Skeletal muscle satellite cell (primary cell): ENCODE measurements at regions not wholly inside any gene's neighbourhood (a gene's known extent, or its start where the extent isn't known, plus 50 kb on each side); places are given as distances from the start of the nearest gene placed in this dataset.
"Not testable (repeated sequence)": the region's sequence is repeated elsewhere in the genome, so short reads cannot be mapped to it uniquely, and the experiment has no call there.

Experiments
- H3K27me3 ChIP-seq: 2 replicates; pipeline ENCODE4 v1.7.0; 2013; ENCODE audit warnings: low read length; ENCODE audit not compliant: control insufficient read depth, insufficient read depth
- H3K36me3 ChIP-seq: 2 replicates; pipeline ENCODE4 v1.7.0; 2013; ENCODE audit warnings: mild to moderate bottlenecking, control low read depth, low read length; ENCODE audit not compliant: insufficient read depth
- H3K4me1 ChIP-seq: 2 replicates; pipeline ENCODE4 v1.7.0; 2013; ENCODE audit warnings: low read length; ENCODE audit not compliant: control insufficient read depth, insufficient read depth
- H3K4me2 ChIP-seq: 2 replicates; pipeline ENCODE4 v1.7.0; 2013; ENCODE audit warnings: mild to moderate bottlenecking, low read length
- H3K4me3 ChIP-seq: 2 replicates; pipeline ENCODE4 v1.7.0; 2013; ENCODE audit warnings: low read length
- H3K9ac ChIP-seq: 2 replicates; pipeline ENCODE4 v1.7.0; 2013; ENCODE audit warnings: mild to moderate bottlenecking, low read depth, low read length, moderate library complexity
- H3K9me3 ChIP-seq: replicated peaks from 2 replicates; pipeline ENCODE4 v1.7.0; 2013; ENCODE audit warnings: mild to moderate bottlenecking, control low read depth, low read length

DNA sequence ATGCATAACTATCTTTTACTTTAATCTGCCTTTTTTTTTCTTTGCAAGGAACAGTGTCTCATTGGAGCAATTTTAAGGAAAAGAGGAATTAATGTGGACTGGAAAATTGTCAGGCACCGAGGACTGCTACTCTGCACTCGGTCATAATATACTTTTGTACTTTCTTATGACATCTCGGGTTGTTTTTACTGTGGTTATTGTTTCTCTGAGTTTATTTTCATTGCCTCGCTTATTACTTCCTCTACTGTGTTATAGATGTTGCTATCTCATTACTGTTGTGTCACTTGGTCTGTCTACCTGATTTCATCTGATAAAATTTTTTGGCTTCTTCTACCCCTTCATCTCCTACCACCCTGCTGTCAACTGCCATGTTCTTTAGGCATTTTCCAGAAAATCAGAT, 213.5 kb upstream of the POU1F1 start:
- Histone ChIP-seq H3K27me3 (peaks cover 6% of the 10 kb centered on the region), H3K4me1 (no peaks in the 10 kb centered on the region), H3K4me2 (no peak overlapping the region), H3K9me3 (no peaks in the 10 kb centered on the region), H3K9ac (no peak overlapping the region), H3K4me3 (no peak overlapping the region), H3K36me3 (no peaks in the 10 kb centered on the region)

GRCh38 chr3:87488765-87489164, 212.4 kb upstream of the POU1F1 start:
- H3K9me3 ChIP-seq, result no peaks in the 10 kb centered on the region
- H3K4me2 ChIP-seq, result no peak overlapping the region
- no peak overlapping the region for H3K9ac ChIP-seq
- peaks cover 8% of the 10 kb centered on the region for H3K27me3 ChIP-seq
- no peaks in the 10 kb centered on the region for H3K36me3 ChIP-seq
- H3K4me3 ChIP-seq, result no peak overlapping the region
- no peaks in the 10 kb centered on the region for H3K4me1 ChIP-seq

GRCh38 chr3:87486635-87487034, 210.3 kb upstream of the POU1F1 start:
- not testable (repeated sequence) for H3K27me3 ChIP-seq, H3K4me2 ChIP-seq, H3K4me3 ChIP-seq, H3K9me3 ChIP-seq, H3K4me1 ChIP-seq, H3K9ac ChIP-seq, H3K36me3 ChIP-seq

DNA sequence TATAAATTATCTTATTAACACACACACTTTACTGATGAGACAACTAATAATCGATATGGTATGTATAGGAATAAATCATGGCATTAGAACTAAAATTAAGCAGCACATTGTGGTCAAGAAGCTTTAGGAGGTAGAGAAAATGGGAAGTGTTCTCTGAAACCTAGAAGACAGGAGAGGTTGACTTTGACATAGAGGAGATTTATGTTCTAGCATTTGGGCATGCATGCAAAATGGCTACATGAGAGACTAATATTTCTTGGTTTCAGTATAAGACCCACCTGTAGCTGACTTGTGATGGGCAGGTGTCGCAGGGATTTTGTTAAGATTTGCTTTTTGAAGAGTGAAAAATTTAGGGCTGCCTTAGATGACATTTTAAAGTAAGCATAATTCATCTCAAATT, 209.7 kb upstream of the POU1F1 start:
- peaks cover 8% of the 10 kb centered on the region for H3K27me3 ChIP-seq
- H3K4me2 ChIP-seq, result no peak overlapping the region
- no peaks in the 10 kb centered on the region for H3K9me3 ChIP-seq
- H3K9ac ChIP-seq, result no peak overlapping the region
- no peaks in the 10 kb centered on the region for H3K4me1 ChIP-seq
- no peak overlapping the region for H3K4me3 ChIP-seq
- H3K36me3 ChIP-seq, result no peaks in the 10 kb centered on the region

- no peaks in the 10 kb centered on the region for H3K9me3 ChIP-seq
- no peak overlapping the region for H3K4me2 ChIP-seq
- peaks cover 8% of the 10 kb centered on the region for H3K27me3 ChIP-seq
- no peaks in the 10 kb centered on the region for H3K36me3 ChIP-seq
- H3K4me1 ChIP-seq, result no peaks in the 10 kb centered on the region
- no peak overlapping the region for H3K4me3 ChIP-seq
- no peak overlapping the region for H3K9ac ChIP-seq
Observed at GRCh38 chr3:87478716-87479115, 202.3 kb upstream of the POU1F1 start.

DNA sequence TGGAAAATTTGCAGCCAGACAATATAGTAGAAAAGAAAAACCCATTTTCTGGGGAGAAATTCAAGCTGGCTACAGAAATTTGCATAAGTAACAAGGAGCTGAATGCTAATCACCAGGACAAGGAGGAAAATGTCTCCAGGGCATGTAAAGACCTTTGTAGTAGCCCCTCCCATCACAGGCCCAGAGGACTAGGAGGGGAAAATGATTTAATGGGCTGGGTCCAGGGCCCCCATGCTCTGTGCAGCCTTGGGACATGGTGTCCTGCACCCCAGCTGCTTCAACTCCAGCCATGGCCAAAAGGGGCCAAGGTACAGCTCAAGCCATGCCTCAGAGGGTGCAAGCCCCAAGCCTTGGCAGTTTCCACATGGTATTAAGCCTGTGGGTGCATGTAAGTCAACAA, 197.6 kb upstream of the POU1F1 start:
- peaks cover 8% of the 10 kb centered on the region for H3K27me3 ChIP-seq
- no peaks in the 10 kb centered on the region for H3K4me1 ChIP-seq
- no peak overlapping the region for H3K9ac ChIP-seq
- H3K36me3 ChIP-seq, result no peaks in the 10 kb centered on the region
- no peaks in the 10 kb centered on the region for H3K9me3 ChIP-seq
- H3K4me3 ChIP-seq, result no peak overlapping the region
- H3K4me2 ChIP-seq, result no peak overlapping the region

- Histone ChIP-seq H3K4me1 (no peaks in the 10 kb centered on the region), H3K9ac (no peak overlapping the region), H3K9me3 (no peaks in the 10 kb centered on the region), H3K4me2 (no peak overlapping the region), H3K4me3 (no peak overlapping the region), H3K27me3 (no peaks in the 10 kb centered on the region), H3K36me3 (no peaks in the 10 kb centered on the region)
Observed at GRCh38 chr3:87468938-87469337, 192.6 kb upstream of the POU1F1 start.

DNA sequence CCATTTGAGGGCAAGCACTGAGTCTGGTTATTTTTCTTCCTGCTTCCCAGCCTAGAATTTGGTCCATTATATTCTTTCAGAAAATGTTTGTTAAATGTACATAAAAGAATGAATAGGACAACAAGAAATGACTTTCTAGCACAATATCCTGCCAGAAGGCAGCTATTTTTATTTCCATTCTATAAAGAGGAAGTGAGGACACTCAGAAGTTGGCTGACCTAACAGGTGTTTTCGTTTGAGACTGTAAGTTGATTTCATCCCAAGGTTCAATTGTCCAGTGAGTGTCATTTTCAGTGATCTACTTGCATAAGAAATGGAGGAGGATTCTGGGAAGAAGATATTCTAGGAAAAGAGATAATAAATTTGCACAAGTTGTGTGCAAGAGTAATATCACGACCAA, 191.9 kb upstream of the POU1F1 start:
- H3K4me1 ChIP-seq, result no peaks in the 10 kb centered on the region
- no peaks in the 10 kb centered on the region for H3K9me3 ChIP-seq
- H3K27me3 ChIP-seq, result no peaks in the 10 kb centered on the region
- H3K9ac ChIP-seq, result no peak overlapping the region
- H3K4me2 ChIP-seq, result no peak overlapping the region
- H3K36me3 ChIP-seq, result no peaks in the 10 kb centered on the region
- no peak overlapping the region for H3K4me3 ChIP-seq

- H3K36me3 ChIP-seq, result no peaks in the 10 kb centered on the region
- no peak overlapping the region for H3K4me2 ChIP-seq
- H3K9me3 ChIP-seq, result no peaks in the 10 kb centered on the region
- no peaks in the 10 kb centered on the region for H3K27me3 ChIP-seq
- H3K4me1 ChIP-seq, result no peaks in the 10 kb centered on the region
- H3K9ac ChIP-seq, result no peak overlapping the region
- no peak overlapping the region for H3K4me3 ChIP-seq
Observed at GRCh38 chr3:87462228-87462627, 185.8 kb upstream of the POU1F1 start.

DNA sequence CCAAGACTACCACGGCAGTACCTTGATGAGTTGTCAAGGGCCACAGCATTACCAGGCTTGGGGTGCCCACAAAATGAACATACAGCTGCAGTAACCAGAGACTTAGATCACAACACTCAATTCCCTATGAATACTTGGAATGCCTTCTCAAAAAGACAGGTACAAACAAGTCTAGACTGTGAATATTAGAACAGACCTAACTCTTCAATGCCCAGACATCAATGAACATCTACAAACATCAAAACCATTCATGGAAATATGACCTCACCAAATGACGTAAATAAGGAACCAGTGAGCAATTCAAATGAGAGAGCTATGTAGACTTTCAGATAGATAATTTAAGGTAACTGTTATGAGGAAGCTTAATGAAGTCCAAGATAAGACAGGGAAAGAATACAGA, 185.1 kb upstream of the POU1F1 start:
- Histone ChIP-seq H3K4me3 (no peak overlapping the region), H3K36me3 (no peaks in the 10 kb centered on the region), H3K4me1 (no peaks in the 10 kb centered on the region), H3K9ac (no peak overlapping the region), H3K27me3 (no peaks in the 10 kb centered on the region), H3K9me3 (no peaks in the 10 kb centered on the region), H3K4me2 (no peak overlapping the region)

- H3K9me3 ChIP-seq, result no peaks in the 10 kb centered on the region
- no peak overlapping the region for H3K9ac ChIP-seq
- H3K4me3 ChIP-seq, result no peak overlapping the region
Observed at GRCh38 chr3:87461036-87461435, 184.7 kb upstream of the POU1F1 start.

GRCh38 chr3:87448558-87448957, 172.2 kb upstream of the POU1F1 start:
- Histone ChIP-seq H3K4me3 (no peak overlapping the region), H3K4me1 (no peaks in the 10 kb centered on the region), H3K9ac (no peak overlapping the region), H3K4me2 (no peak overlapping the region), H3K36me3 (no peaks in the 10 kb centered on the region), H3K9me3 (no peaks in the 10 kb centered on the region), H3K27me3 (no peaks in the 10 kb centered on the region)

More at GRCh38 chr3:87461036-87461435, 184.7 kb upstream of the POU1F1 start:
- Histone ChIP-seq H3K4me2 (no peak overlapping the region), H3K4me1 (no peaks in the 10 kb centered on the region), H3K27me3 (no peaks in the 10 kb centered on the region), H3K36me3 (no peaks in the 10 kb centered on the region)
